ENCODE measurements at regions not wholly inside any gene's neighbourhood (a gene's known extent, or its start where the extent isn't known, plus 50 kb on each side); places are given as distances from the start of the nearest gene placed in this dataset.

DNA sequence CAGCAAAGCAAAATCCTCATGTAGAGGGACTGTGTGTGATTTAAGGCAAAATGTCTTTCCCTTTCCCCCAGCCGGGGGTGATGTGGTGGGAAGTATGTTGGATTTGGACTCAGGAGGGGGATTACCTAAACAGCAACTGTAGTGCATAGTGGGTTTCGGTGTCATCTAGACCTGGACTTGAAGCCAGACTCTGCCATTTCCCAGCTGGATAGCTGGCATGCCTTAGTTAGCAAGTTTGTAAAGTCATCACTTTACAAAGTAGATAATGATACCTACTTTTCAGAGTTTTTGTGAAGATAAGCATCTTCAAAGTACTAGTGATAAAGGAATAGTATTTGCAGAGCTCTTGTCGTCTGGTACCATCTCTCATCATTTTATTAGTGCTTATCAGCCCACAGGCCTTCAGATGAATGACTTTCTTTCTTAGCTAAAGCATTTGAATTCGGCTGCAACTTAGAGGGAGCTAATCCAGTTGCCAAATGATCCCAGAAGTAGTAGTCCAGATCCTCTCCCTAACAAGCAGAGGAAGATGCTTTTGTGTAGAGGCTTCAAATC lies 56.2 kb upstream of the ROR1 start:
- no peak overlapping the region for H3K4me3 ChIP-seq
- no peaks in the 10 kb centered on the region for H3K9me3 ChIP-seq
- WGBS, 2 donors, result 68 to 73% methylated on average over 4 of the region's 4 CpGs
- no peaks in the 10 kb centered on the region for H3K36me3 ChIP-seq
- no peak for DNase-seq (ENCODE audit: low spot score in 2 of 2)
- no peak overlapping the region for H3K27ac ChIP-seq
- TF ChIP-seq, protein P1, sequence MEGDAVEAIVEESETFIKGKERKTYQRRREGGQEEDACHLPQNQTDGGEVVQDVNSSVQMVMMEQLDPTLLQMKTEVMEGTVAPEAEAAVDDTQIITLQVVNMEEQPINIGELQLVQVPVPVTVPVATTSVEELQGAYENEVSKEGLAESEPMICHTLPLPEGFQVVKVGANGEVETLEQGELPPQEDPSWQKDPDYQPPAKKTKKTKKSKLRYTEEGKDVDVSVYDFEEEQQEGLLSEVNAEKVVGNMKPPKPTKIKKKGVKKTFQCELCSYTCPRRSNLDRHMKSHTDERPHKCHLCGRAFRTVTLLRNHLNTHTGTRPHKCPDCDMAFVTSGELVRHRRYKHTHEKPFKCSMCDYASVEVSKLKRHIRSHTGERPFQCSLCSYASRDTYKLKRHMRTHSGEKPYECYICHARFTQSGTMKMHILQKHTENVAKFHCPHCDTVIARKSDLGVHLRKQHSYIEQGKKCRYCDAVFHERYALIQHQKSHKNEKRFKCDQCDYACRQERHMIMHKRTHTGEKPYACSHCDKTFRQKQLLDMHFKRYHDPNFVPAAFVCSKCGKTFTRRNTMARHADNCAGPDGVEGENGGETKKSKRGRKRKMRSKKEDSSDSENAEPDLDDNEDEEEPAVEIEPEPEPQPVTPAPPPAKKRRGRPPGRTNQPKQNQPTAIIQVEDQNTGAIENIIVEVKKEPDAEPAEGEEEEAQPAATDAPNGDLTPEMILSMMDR (IDR thresholded peaks at IDR 0.05), result no peak
- TF ChIP-seq POLR2A (IDR thresholded peaks at IDR 0.05) (no peak), EP300 (IDR thresholded peaks at IDR 0.05) (no peak)
- peaks cover 0 to 10% (median 2%) of the 10 kb centered on the region in 4 donors for H3K4me1 ChIP-seq
- no peaks in the 10 kb centered on the region for H3K27me3 ChIP-seq

DNA sequence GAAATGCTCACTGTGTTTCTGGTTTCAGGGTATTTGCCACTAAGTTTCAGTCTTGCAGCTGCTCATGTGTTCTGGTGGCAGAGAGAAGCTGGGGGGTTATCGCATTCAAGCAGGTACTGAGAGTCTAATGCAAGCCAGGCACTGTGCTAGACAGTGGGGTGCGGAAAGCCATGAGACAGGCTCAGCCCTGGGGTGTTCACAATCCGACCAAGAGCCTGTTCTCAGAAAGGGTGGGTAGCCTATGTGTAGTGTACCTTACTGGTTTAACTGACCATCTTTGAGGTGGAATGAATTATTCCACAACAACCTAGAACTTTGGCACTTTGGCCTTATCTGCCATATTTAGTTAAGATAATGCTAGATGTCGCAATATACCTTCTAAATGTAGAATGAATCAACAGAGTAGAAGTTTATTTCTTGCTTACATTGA lies 55.3 kb upstream of the ROR1 start:
- DNase-seq (ENCODE audit: low spot score in 2 of 2), result no peak
- TF ChIP-seq, protein P1 (IDR thresholded peaks at IDR 0.05), result no peak
- no peak for TF ChIP-seq EP300 (IDR thresholded peaks at IDR 0.05)
- no peak for TF ChIP-seq POLR2A (IDR thresholded peaks at IDR 0.05)
- Histone ChIP-seq H3K4me1 (peaks cover 0 to 10% (median 1%) of the 10 kb centered on the region in 4 donors), H3K4me3 (no peak overlapping the region), H3K36me3 (no peaks in the 10 kb centered on the region), H3K9me3 (no peaks in the 10 kb centered on the region), H3K27ac (no peak overlapping the region), H3K27me3 (no peaks in the 10 kb centered on the region)
- WGBS, 2 donors, result 97 to 100% methylated on average over 4 of the region's 4 CpGs

DNA sequence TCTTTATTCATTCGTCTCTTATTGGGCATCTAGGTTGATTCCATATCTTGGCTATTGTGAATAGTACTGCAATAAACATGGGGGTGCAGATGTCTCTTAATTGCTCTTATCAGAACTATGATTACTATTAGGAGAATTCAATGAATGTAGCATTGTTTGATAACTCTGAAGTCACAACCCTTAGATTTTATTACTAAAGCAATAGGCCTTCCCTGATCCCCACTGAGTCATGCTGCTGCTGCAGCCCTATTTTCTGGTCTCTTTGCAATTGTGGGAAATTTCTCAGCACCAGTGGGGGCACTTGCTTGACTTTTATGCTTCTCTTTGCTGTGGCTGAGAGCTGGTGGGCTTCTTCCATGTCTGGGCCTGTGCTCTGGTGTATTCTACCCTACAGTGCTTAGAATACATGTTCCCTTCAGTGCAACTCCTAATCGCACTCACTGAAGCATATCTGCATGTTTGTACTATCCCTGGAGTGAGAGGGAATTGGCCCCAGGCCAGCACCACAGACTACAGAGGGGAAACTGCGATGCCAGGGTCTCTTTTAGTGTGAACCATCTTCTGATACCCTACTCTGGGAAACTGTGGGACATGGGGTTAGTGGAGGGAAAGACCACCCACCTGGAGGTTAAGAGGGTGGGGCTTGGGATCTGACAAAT lies 52.2 kb upstream of the ROR1 start:
- Histone ChIP-seq H3K4me1 (no peaks in the 10 kb centered on the region), H3K9me3 (no peaks in the 10 kb centered on the region), H3K4me3 (no peak overlapping the region), H3K27me3 (no peaks in the 10 kb centered on the region), H3K27ac (no peak overlapping the region), H3K36me3 (no peaks in the 10 kb centered on the region)
- DNase-seq (ENCODE audit: low spot score in 2 of 2), result no peak
- TF ChIP-seq, protein P1 (IDR thresholded peaks at IDR 0.05), result no peak
- TF ChIP-seq POLR2A (IDR thresholded peaks at IDR 0.05) (no peak), EP300 (IDR thresholded peaks at IDR 0.05) (no peak)
- WGBS, 2 donors, result 62 to 71% methylated on average over 2 to 3 of the region's 3 CpGs

DNA sequence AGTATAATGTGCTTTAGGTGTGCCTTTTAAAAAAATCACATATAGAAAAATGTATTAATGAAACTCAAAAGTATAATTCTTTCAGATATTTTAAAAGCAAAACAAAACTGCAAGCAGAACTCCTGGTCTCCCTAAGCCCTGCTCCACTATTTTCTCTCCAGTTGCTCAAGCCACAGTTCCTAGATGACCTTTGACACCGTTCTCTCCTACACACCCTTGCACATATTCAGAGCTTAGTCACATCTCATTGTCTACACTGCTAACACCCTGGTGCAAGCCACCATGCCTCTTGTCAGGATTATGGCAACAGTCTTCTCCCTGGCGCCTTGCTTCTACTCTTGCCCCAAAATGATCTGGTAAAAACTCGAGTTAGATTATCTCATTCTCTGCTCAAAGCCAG lies 50.2 kb upstream of the ROR1 start:
- H3K4me3 ChIP-seq, result no peak overlapping the region
- no peaks in the 10 kb centered on the region for H3K36me3 ChIP-seq
- WGBS, 2 donors, result 56 to 66% methylated on average over 3 of the region's 3 CpGs
- no peaks in the 10 kb centered on the region for H3K4me1 ChIP-seq
- TF ChIP-seq EP300 (IDR thresholded peaks at IDR 0.05), result no peak
- TF ChIP-seq, protein P1 (IDR thresholded peaks at IDR 0.05), result no peak
- TF ChIP-seq POLR2A (IDR thresholded peaks at IDR 0.05), result no peak
- H3K9me3 ChIP-seq, result no peaks in the 10 kb centered on the region
- no peaks in the 10 kb centered on the region for H3K27me3 ChIP-seq
- H3K27ac ChIP-seq, result no peak overlapping the region
- DNase-seq (ENCODE audit: low spot score in 2 of 2), result no peak

Measured in tibial nerve (tissue), 4 donors.